Ascending aorta (tissue), 2 donors: ENCODE measurements at regions not wholly inside any gene's neighbourhood (a gene's known extent, or its start where the extent isn't known, plus 50 kb on each side); places are given as distances from the start of the nearest gene placed in this dataset.

Source experiments
- DNase-seq, 2 donors: peaks; one replicate each; pipeline ENCODE4 v3.0.0-alpha.2; 2019; ENCODE audit warnings: low spot score in 2 of 2
- H3K27ac ChIP-seq, 2 donors: fragments of 200-600 bp; sonication (generic); one replicate each; pipeline ENCODE4 v1.5.1; 2016 to 2017; ENCODE audit warnings: mild to moderate bottlenecking in 1 of 2
- H3K27me3 ChIP-seq: fragments of 200-600 bp; sonication (generic); one replicate; pipeline ENCODE4 v1.5.1; 2017
- H3K36me3 ChIP-seq, 2 donors: fragments of 200-600 bp; sonication (generic); one replicate each; pipeline ENCODE4 v1.5.1; 2016
- H3K4me1 ChIP-seq, 2 donors: fragments of 200-600 bp; sonication (generic); one replicate each; pipeline ENCODE4 v1.5.1; 2016 to 2017; ENCODE audit warnings: mild to moderate bottlenecking in 1 of 2
- H3K4me3 ChIP-seq, 2 donors: fragments of 200-600 bp; sonication (generic); one replicate each; pipeline ENCODE4 v1.5.1; 2016 to 2017; ENCODE audit warnings: mild to moderate bottlenecking in 1 of 2
- H3K9me3 ChIP-seq, 2 donors: fragments of 200-600 bp; sonication (generic); one replicate each; pipeline ENCODE4 v1.5.1; 2016
- intact Hi-C: fragments of 100-400 bp; cut with DNase I; formaldehyde crosslinking; loops from one replicate; pipeline ENCODE4 v1.15.1; 2023
- TF ChIP-seq, protein P1 (sequence below), 3 experiments: fragments of 200-600 bp in 2 of 3; fragments of 450-650 bp in 1 of 3; sonication (generic) in 2 of 3; IDR thresholded peaks; one replicate each; pipeline ENCODE4 v1.5.1; 2016 to 2019; ENCODE audit warnings: antibody characterized with exemption in 3 of 3, mild to moderate bottlenecking in 1 of 3, moderate library complexity in 1 of 3

- no peaks in the 10 kb centered on the region for H3K36me3 ChIP-seq
- no peaks in the 10 kb centered on the region for H3K27me3 ChIP-seq
- H3K9me3 ChIP-seq, result no peaks in the 10 kb centered on the region
- DNase-seq, result no peak
- TF ChIP-seq, protein P1, sequence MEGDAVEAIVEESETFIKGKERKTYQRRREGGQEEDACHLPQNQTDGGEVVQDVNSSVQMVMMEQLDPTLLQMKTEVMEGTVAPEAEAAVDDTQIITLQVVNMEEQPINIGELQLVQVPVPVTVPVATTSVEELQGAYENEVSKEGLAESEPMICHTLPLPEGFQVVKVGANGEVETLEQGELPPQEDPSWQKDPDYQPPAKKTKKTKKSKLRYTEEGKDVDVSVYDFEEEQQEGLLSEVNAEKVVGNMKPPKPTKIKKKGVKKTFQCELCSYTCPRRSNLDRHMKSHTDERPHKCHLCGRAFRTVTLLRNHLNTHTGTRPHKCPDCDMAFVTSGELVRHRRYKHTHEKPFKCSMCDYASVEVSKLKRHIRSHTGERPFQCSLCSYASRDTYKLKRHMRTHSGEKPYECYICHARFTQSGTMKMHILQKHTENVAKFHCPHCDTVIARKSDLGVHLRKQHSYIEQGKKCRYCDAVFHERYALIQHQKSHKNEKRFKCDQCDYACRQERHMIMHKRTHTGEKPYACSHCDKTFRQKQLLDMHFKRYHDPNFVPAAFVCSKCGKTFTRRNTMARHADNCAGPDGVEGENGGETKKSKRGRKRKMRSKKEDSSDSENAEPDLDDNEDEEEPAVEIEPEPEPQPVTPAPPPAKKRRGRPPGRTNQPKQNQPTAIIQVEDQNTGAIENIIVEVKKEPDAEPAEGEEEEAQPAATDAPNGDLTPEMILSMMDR (IDR thresholded peaks at IDR 0.05), result no peak
- H3K27ac ChIP-seq, result no peak overlapping the region
- intact Hi-C loops, result no loop called here
- no peak overlapping the region for H3K4me3 ChIP-seq
- H3K4me1 ChIP-seq, result no peaks in the 10 kb centered on the region
Measured at GRCh38 chr13:21825801-21826200, 154.9 kb downstream of the FGF9 start.

- TF ChIP-seq, protein P1 (IDR thresholded peaks at IDR 0.05), result no peak
- H3K36me3 ChIP-seq, result no peaks in the 10 kb centered on the region
- no peaks in the 10 kb centered on the region for H3K4me1 ChIP-seq
- intact Hi-C loops, result no loop called here
- no peak for DNase-seq
- no peaks in the 10 kb centered on the region for H3K9me3 ChIP-seq
- H3K4me3 ChIP-seq, result no peak overlapping the region
- no peak overlapping the region for H3K27ac ChIP-seq
- H3K27me3 ChIP-seq, result no peaks in the 10 kb centered on the region
Measured at GRCh38 chr13:21826214-21827015, 155.5 kb downstream of the FGF9 start.

DNA sequence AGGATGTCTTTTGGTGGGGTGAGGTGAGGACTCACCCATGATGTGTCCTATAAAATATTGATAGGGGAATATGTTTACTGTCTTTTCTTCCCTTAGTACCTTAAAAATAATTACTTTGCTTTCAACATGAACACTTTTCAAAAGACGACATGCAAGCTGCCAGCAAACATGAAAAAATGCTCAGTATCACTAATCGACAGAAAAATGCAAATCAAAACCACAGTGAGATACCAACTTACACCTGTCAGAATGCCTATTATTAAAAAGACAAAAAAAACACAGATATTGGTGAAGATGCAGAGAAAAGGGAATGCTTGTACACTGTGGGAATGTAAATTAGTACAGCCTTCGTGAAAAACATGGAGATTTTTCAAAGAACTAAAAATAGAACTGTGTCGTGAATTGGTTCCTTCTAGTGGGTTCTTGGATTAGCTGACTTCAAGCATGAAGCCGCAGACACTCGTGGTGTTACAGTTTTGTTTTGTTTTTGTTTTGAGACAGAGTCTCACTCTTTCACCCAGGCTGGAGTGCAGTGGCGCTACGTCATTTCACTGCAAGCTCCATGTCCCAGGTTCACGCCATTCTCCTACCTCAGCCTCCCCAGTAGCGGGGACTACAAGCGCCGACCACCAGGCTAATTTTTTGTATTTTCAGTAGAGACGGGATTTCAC is 160.9 kb downstream of the FGF9 start:
- no peaks in the 10 kb centered on the region for H3K9me3 ChIP-seq
- H3K36me3 ChIP-seq, result no peaks in the 10 kb centered on the region
- no peak overlapping the region for H3K4me3 ChIP-seq
- no peaks in the 10 kb centered on the region for H3K4me1 ChIP-seq
- intact Hi-C loops, result no loop called here
- no peak overlapping the region for H3K27ac ChIP-seq
- no peaks in the 10 kb centered on the region for H3K27me3 ChIP-seq
- TF ChIP-seq, protein P1 (IDR thresholded peaks at IDR 0.05), result no peak
- no peak for DNase-seq

GRCh38 chr13:21833921-21834320 is 163.0 kb downstream of the FGF9 start:
- H3K9me3 ChIP-seq, result no peaks in the 10 kb centered on the region
- no peaks in the 10 kb centered on the region for H3K27me3 ChIP-seq
- TF ChIP-seq, protein P1 (IDR thresholded peaks at IDR 0.05), result no peak
- intact Hi-C loops, result no loop called here
- no peak overlapping the region for H3K27ac ChIP-seq
- H3K4me1 ChIP-seq, result no peaks in the 10 kb centered on the region
- no peak overlapping the region for H3K4me3 ChIP-seq
- H3K36me3 ChIP-seq, result no peaks in the 10 kb centered on the region
- no peak for DNase-seq

- no peaks in the 10 kb centered on the region for H3K4me1 ChIP-seq
- TF ChIP-seq, protein P1 (IDR thresholded peaks at IDR 0.05), result no peak
- intact Hi-C loops, result no loop called here
- no peaks in the 10 kb centered on the region for H3K9me3 ChIP-seq
- H3K4me3 ChIP-seq, result no peak overlapping the region
- H3K36me3 ChIP-seq, result no peaks in the 10 kb centered on the region
- DNase-seq, result no peak
- H3K27me3 ChIP-seq, result no peaks in the 10 kb centered on the region
- no peak overlapping the region for H3K27ac ChIP-seq
Measured at GRCh38 chr13:21834521-21834920, 163.6 kb downstream of the FGF9 start.
